Mucosa of descending colon (tissue), 3 donors: ENCODE measurements at regions not wholly inside any gene's neighbourhood (a gene's known extent, or its start where the extent isn't known, plus 50 kb on each side); places are given as distances from the start of the nearest gene placed in this dataset.

ENCODE experiments used
- ATAC-seq: fragments of 200-7000 bp; cut with Tn5 transposase; one replicate; pipeline ENCODE4 v1.9.1; 2020; ENCODE audit warnings: mild to moderate bottlenecking, moderate library complexity
- DNase-seq, 3 donors: peaks; one replicate each; pipeline ENCODE4 v3.0.0-alpha.2; 2020
- H3K36me3 ChIP-seq: fragments of 200-600 bp; one replicate; pipeline ENCODE4 v1.8.0; 2021; ENCODE audit warnings: low read depth, mild to moderate bottlenecking
- H3K4me1 ChIP-seq: fragments of 200-600 bp; one replicate; pipeline ENCODE4 v1.8.0; 2021; ENCODE audit warnings: low read depth, mild to moderate bottlenecking
- H3K4me3 ChIP-seq: fragments of 200-600 bp; one replicate; pipeline ENCODE4 v1.8.0; 2021; ENCODE audit warnings: mild to moderate bottlenecking
- H3K9me3 ChIP-seq: fragments of 200-600 bp; one replicate; pipeline ENCODE4 v1.8.0; 2021; ENCODE audit warnings: mild to moderate bottlenecking
- intact Hi-C, 2 donors: fragments of 100-400 bp; cut with DNase I in 1 of 2; cut with micrococcal nuclease in 1 of 2; formaldehyde crosslinking; loops; one replicate each; pipeline versions ENCODE4 v1.11.0 to v1.11.1; 2022; cut with DNase I, micrococcal nuclease
- TF ChIP-seq, protein P1 (sequence below): fragments of 200-600 bp; IDR thresholded peaks from one replicate; pipeline ENCODE4 v1.8.0; 2022; ENCODE audit warnings: antibody characterized with exemption, mild to moderate bottlenecking
- donor health status: DM: no; HTN: no; CAD: no; lungs with moderate emphysema.
- donor health status: DM: no; HTN: no; CAD: no.
- donor health status: DM: no; HTN: yes; CAD: no.

DNA sequence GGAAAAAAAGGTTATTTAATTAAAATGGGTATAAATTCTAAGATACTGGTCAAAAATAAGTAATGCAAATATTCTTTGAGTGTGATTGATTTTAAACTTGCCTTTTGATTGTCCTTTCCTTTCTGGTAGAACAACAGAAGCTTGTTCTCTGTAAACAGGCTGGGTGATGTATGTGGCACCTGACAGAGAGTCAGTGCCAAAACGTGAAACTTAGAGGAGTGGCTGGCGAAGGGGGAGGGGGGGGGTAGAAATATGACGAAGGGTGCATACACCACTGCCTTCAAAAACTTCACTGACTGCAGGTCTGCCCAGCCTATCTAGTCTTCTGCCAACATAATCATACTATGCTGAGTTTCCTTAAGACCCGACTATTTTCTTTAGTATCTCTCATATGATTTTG lies 629.8 kb upstream of the SEMA6A start:
- Histone ChIP-seq H3K4me1 (no peaks in the 10 kb centered on the region), H3K4me3 (no peak overlapping the region), H3K9me3 (no peaks in the 10 kb centered on the region), H3K36me3 (no peaks in the 10 kb centered on the region)
- DNase-seq (no peak), ATAC-seq (no peak)
- TF ChIP-seq, protein P1, sequence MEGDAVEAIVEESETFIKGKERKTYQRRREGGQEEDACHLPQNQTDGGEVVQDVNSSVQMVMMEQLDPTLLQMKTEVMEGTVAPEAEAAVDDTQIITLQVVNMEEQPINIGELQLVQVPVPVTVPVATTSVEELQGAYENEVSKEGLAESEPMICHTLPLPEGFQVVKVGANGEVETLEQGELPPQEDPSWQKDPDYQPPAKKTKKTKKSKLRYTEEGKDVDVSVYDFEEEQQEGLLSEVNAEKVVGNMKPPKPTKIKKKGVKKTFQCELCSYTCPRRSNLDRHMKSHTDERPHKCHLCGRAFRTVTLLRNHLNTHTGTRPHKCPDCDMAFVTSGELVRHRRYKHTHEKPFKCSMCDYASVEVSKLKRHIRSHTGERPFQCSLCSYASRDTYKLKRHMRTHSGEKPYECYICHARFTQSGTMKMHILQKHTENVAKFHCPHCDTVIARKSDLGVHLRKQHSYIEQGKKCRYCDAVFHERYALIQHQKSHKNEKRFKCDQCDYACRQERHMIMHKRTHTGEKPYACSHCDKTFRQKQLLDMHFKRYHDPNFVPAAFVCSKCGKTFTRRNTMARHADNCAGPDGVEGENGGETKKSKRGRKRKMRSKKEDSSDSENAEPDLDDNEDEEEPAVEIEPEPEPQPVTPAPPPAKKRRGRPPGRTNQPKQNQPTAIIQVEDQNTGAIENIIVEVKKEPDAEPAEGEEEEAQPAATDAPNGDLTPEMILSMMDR, result no peak
- intact Hi-C loops, result no loop called here

DNA sequence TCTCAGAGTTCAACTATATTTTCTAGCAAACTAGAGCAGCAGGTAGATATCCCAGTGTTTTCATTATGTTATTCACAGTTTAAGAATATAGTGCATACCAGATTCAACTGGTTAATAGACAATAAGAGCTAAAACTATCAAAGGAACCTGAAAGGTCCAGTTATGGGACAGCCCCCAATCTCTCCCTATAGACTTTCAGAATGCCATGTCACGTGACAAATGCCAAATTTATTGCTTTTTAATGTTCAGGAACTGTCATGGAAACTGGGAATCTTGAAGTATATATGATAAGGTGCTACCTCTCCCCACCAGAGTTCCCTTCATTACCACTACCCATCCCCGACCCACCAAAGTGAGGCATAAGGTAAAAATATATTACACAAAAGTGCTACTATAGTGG lies 629.0 kb upstream of the SEMA6A start:
- intact Hi-C loops, result no loop called here
- DNase-seq (no peak), ATAC-seq (no peak)
- no peaks in the 10 kb centered on the region for H3K36me3 ChIP-seq
- no peak overlapping the region for H3K4me3 ChIP-seq
- no peaks in the 10 kb centered on the region for H3K4me1 ChIP-seq
- H3K9me3 ChIP-seq, result no peaks in the 10 kb centered on the region
- TF ChIP-seq, protein P1, result no peak

DNA sequence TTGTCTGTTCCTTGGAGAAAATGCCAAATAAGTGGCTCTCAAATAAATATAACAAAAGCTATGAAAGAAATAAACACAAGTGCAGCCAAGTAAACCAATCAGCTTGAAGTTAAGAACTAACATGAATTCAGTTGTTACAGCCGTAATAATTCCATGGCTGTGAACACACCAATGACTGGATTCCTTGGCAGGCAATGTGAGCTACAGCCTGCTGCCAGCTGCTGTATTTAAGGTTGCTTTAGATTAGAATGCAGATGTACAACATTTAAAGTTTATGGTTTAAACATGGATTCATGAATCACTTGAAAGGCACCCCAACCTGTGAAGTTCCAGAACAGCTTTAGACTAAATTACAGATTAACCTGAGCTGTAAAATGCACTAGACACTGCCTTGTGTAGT lies 626.4 kb upstream of the SEMA6A start:
- no peaks in the 10 kb centered on the region for H3K9me3 ChIP-seq
- ATAC-seq, result peak; percentile 58
- H3K36me3 ChIP-seq, result no peaks in the 10 kb centered on the region
- H3K4me3 ChIP-seq, result no peak overlapping the region
- TF ChIP-seq, protein P1, result no peak
- no peaks in the 10 kb centered on the region for H3K4me1 ChIP-seq
- intact Hi-C loops, result no loop called here
- DNase-seq, result peak in 1 of 3 donors; percentile 10

DNA sequence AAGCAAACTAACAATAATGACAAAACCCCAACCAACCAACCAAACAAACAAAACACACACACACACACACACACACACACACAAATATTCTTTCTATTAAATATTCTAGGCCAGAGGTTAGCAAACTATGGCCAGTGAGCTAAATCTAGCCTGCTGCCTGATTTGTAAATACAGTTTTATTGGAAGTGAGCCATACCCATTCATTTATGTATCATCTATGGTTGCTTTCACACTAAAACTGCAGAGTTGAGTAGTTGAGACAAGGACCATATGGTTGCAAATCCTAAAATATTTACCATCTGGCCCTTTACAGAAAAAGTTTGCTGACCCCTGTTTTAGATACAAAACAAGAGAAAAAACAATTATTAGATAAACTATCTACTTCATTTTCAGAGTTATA lies 620.5 kb upstream of the SEMA6A start:
- intact Hi-C loops, result no loop called here

DNA sequence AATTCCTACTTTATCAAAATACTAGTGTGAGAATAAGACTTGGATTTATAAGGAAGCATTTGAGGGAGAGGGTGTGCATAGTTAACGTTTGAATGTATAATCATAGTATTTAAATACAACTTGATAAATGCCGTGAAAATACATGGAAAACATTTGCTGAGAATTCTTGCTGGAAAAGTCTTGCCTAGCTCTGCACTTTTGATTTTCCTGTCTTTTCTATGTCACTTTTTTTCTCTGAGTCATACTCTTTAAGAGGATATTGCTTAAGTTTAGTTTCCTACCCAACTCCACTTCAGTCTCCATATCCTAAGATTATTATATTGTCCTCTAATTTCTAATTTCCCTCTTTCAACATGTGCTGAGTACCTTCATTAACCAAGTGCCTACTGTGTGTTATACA lies 616.6 kb upstream of the SEMA6A start:
- ATAC-seq (no peak), DNase-seq (no peak)
- TF ChIP-seq, protein P1, result no peak
- no peaks in the 10 kb centered on the region for H3K4me1 ChIP-seq
- H3K9me3 ChIP-seq, result no peaks in the 10 kb centered on the region
- no peak overlapping the region for H3K4me3 ChIP-seq
- intact Hi-C loops, result no loop called here
- H3K36me3 ChIP-seq, result no peaks in the 10 kb centered on the region

More for the DNA sequence above, 620.5 kb upstream of the SEMA6A start:
- no peak for ATAC-seq
- H3K4me3 ChIP-seq, result no peak overlapping the region
- no peaks in the 10 kb centered on the region for H3K36me3 ChIP-seq
- no peak for DNase-seq
- TF ChIP-seq, protein P1, result no peak
- no peaks in the 10 kb centered on the region for H3K4me1 ChIP-seq
- no peaks in the 10 kb centered on the region for H3K9me3 ChIP-seq

DNA sequence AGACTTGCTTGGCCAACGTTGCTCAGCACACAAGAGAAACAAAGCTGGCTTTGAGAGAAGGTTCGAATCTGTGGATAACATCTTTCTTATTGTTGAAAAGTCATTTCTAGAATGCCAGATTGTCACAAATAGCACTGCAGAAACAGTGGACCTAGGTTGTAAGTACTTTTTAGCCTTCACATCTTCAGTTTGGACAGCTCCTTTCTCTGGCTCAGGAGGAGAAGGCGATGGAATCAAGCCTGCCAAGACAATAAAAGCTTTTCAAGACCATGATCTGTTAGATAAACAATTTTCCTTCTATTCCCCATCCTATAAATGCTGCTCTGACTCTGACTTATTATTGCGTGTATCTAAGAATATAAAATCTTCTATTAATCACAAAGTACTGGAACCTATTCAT lies 615.2 kb upstream of the SEMA6A start:
- H3K9me3 ChIP-seq, result no peaks in the 10 kb centered on the region
- no peaks in the 10 kb centered on the region for H3K4me1 ChIP-seq
- intact Hi-C loops, result no loop called here
- no peak for ATAC-seq
- H3K4me3 ChIP-seq, result no peak overlapping the region
- no peaks in the 10 kb centered on the region for H3K36me3 ChIP-seq
- DNase-seq, result no peak
- TF ChIP-seq, protein P1, result no peak
